ENCODE measurements at regions not wholly inside any gene's neighbourhood (a gene's known extent, or its start where the extent isn't known, plus 50 kb on each side); places are given as distances from the start of the nearest gene placed in this dataset.

DNA sequence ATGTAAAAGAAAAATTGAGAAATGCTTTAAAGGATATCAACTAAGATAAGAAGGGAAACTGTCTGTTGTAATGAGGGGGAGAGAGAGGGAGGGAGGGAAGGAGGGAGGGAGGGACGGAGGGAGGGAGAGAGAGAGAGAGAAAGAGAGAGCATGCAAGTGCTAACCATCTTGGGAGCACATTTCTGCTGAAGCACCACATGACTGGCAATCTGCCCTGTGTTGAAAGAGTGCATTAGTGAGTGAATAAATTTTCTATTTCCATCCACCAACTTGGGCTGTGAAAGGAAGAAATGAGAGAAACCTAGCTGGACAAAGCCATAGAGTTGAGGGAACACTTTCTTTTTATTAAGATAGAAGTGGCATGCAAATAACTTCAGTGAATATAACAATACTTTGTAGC lies 110.7 kb downstream of the TMX3 start:
- Histone ChIP-seq H2BK20ac (ENCODE audit: low read length) (no peak overlapping the region), H3K9me3 (ENCODE audit: insufficient read depth in 2 of 2, low read depth in 1 of 2, low read length in 1 of 2) (no peaks in the 10 kb centered on the region), H3K79me2 (ENCODE audit: control insufficient read depth in 1 of 2, insufficient read depth in 2 of 2, low read length in 2 of 2) (no peaks in the 10 kb centered on the region), H4K8ac (ENCODE audit: extremely low read depth, insufficient read depth, low read length) (no peak overlapping the region), H3K27ac (ENCODE audit: low read depth, low read length) (no peak overlapping the region), H4K91ac (replicated peaks; ENCODE audit: insufficient read length, low read length) (no peak overlapping the region), H3K23ac (ENCODE audit: insufficient read length) (no peak overlapping the region), H4K5ac (ENCODE audit: insufficient read length, low read depth, low read length) (no peak overlapping the region), H3K23me2 (ENCODE audit: low read depth, low read length) (no peaks in the 10 kb centered on the region), H3K79me1 (ENCODE audit: low read depth, low read length) (no peaks in the 10 kb centered on the region), H2BK120ac (replicated peaks; ENCODE audit: low read depth, low read length) (no peak overlapping the region), H2BK12ac (ENCODE audit: low read depth, low read length) (no peak overlapping the region), H2AK5ac (ENCODE audit: low read depth, low read length) (no peak overlapping the region), H3K9ac (replicated peaks in 1 of 4; ENCODE audit: extremely low read depth in 1 of 4, low read depth in 3 of 4, low read length in 3 of 4) (no peak overlapping the region), H3K56ac (replicated peaks; ENCODE audit: insufficient read length, low read depth, low read length) (no peak overlapping the region), H2BK15ac (ENCODE audit: low read length) (no peak overlapping the region), H3K36me3 (ENCODE audit: control insufficient read depth in 2 of 4, insufficient read depth in 4 of 4, low read length in 3 of 4) (no peaks in the 10 kb centered on the region), H3K4me1 (replicated peaks in 1 of 4; ENCODE audit: control insufficient read depth in 3 of 4, insufficient read depth in 4 of 4, low read length in 3 of 4) (no peaks in the 10 kb centered on the region), H3K4me3 (ENCODE audit: extremely low read depth in 1 of 4, insufficient read depth in 2 of 4, low read depth in 3 of 4, low read length in 4 of 4) (no peak overlapping the region), H3K14ac (ENCODE audit: insufficient read length) (no peak overlapping the region), H3K4me2 (ENCODE audit: insufficient read depth in 1 of 2, low read depth in 2 of 2, low read length in 2 of 2) (no peak overlapping the region), H3K18ac (ENCODE audit: extremely low read depth, low read length) (no peak overlapping the region), H2AFZ (ENCODE audit: low read length) (no peak overlapping the region), H3K27me3 (replicated peaks in 1 of 4; ENCODE audit: control insufficient read depth in 3 of 4, extremely low read depth in 1 of 4, insufficient read depth in 3 of 4, low read length in 3 of 4) (no peaks in the 10 kb centered on the region), H2BK5ac (ENCODE audit: low read depth, low read length) (no peak overlapping the region), H4K20me1 (replicated peaks in 1 of 2; ENCODE audit: control insufficient read depth in 1 of 2, insufficient read depth in 2 of 2, low read length in 2 of 2) (no peaks in the 10 kb centered on the region), H3K4ac (replicated peaks; ENCODE audit: insufficient read length, low read depth, low read length) (no peak overlapping the region)
- WGBS, 2 experiments (ENCODE audit: extremely low coverage in 1 of 2, insufficient coverage in 1 of 2, insufficient read length in 1 of 2, insufficient replicate concordance in 2 of 2, low coverage in 1 of 2, low lambda C conversion rate in 2 of 2, missing lambda C conversion rate in 1 of 2), result no CpG with 5 or more reads among the region's 1 CpG
- ChIA-PET POLR2A (ENCODE audit: partially characterized antibody) (no interaction called here), CTCF (ENCODE audit: partially characterized antibody) (interaction anchor here (0.8 to 1.3 kb wide), 3 partner anchors 16 to 24 kb away, joined by 3 to 4 read pairs (median 3); no protein-coding TSS in a partner anchor)
- FAIRE-seq, result no peak
- no peak for DNase-seq (ENCODE audit: low read depth in 1 of 2, low spot score in 2 of 2)
- TF ChIP-seq CTBP2 (IDR thresholded peaks at IDR 0.05; ENCODE audit: borderline replicate concordance, insufficient read depth, insufficient read length, low read length) (no peak), SUZ12 (IDR thresholded peaks at IDR 0.05; ENCODE audit: low read length) (no peak), BRCA1 (IDR thresholded peaks at IDR 0.05; ENCODE audit: low read depth, low read length) (no peak), ASH2L (IDR thresholded peaks at IDR 0.05; ENCODE audit: low read length) (no peak), TCF12 (IDR thresholded peaks at IDR 0.05; ENCODE audit: low read depth, low read length) (no peak), BCL11A (IDR thresholded peaks at IDR 0.05; ENCODE audit: low read depth in 2 of 2, low read length in 2 of 2) (no peak), POLR2A (IDR thresholded peaks at IDR 0.05; ENCODE audit: control extremely low read depth in 1 of 2, low read depth in 2 of 2, low read length in 2 of 2) (no peak), NANOG (IDR thresholded peaks at IDR 0.05; ENCODE audit: insufficient read depth, low read depth, low read length, poor library complexity, severe bottlenecking) (no peak), SP2 (IDR thresholded peaks at IDR 0.05; ENCODE audit: low read length) (no peak)
- TF ChIP-seq, protein P1, sequence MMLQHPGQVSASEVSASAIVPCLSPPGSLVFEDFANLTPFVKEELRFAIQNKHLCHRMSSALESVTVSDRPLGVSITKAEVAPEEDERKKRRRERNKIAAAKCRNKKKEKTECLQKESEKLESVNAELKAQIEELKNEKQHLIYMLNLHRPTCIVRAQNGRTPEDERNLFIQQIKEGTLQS (IDR thresholded peaks at IDR 0.05; ENCODE audit: insufficient read depth, low read depth, low read length), result no peak
